SK-N-MC (cell line): ENCODE measurements at regions not wholly inside any gene's neighbourhood (a gene's known extent, or its start where the extent isn't known, plus 50 kb on each side); places are given as distances from the start of the nearest gene placed in this dataset.

ENCODE experiments used
- EZH2 ChIP-seq: fragments of 200-600 bp; sonication (generic); IDR thresholded peaks from one replicate; pipeline ENCODE4 v1.6.1; 2017; ENCODE audit warnings: antibody characterized with exemption
- FOXP2 ChIP-seq: optimal IDR thresholded peaks from 2 replicates; pipeline ENCODE3; 2011; ENCODE audit warnings: mild to moderate bottlenecking, moderate library complexity; ENCODE audit not compliant: insufficient read depth; ENCODE audit errors: extremely low read length, control extremely low read depth
- POLR2AphosphoS5 ChIP-seq: IDR thresholded peaks from 2 replicates; pipeline ENCODE4 v1.6.1; 2012; ENCODE audit warnings: mild to moderate bottlenecking, low read depth, low read length, borderline replicate concordance

DNA sequence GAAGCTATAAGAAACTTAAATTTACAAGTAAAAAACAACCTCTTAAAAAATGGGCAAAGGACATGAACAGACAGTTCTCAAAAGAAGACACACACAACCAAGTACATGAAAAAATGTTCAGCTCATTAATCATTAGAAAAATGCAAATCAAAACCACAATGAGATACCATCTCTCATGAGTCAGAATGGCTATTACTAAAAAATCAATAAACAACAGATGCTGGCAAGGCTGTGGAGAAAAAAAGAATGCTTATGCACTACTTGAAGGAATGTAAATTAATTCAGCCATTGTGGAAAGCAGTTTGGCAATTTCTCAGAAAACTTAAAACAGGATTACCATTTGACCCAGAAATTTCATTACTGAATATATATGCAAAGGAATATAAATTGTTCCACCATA, 666.3 kb upstream of the GRIA3 start:
- TF ChIP-seq POLR2AphosphoS5 (no peak), EZH2 (no peak), FOXP2 (no peak)
